Inferior parietal cortex (tissue), 1 donor: ENCODE measurements at regions not wholly inside any gene's neighbourhood (a gene's known extent, or its start where the extent isn't known, plus 50 kb on each side); places are given as distances from the start of the nearest gene placed in this dataset.

Experiments used
- DNase-seq: peaks from one replicate; pipeline ENCODE4 v3.0.0-alpha.2; 2016; ENCODE audit errors: extremely low spot score

DNA sequence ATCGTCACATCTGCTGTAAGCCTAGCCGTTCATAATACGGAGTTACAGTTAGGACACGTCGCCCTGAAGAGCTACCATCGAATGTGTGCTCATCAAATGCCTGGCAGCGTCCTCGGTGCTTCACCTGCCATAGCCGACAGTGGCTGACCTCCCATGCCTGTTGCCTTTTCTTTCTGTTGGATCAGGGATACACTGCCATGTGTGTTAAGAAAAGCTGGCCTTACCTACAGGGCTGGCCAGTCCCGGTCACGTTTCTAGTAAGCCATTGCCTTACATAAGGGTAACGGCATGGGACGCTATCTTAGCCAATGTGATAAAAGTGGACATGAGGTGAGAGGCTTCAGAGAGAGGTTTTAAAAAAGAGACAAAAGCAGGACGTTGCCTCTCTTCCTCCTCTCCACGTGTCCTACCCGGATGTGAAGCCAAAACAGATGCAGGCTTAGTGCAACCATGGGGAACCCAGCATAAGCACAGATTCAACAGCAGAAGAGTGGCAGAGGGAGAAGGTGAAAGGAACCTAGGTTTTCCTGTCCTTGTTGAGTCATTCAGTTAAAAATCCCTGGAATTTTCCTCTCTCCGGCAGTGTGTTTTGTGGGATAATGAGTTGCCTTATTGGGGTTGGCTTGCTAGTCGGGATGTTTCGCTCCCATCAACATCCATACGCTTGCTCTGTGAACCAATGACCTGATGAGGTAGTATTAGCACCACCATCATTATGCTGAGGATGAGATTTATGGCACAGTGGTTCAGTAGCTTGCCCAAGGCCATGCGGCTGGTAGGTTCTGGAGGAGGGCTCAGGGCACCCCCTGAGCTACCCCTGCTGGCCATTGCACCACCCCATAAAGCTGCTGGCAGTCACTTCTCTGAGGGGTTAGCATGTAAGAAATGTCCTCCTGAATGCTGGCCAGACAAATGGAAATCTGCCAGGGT, 67.4 kb upstream of the B3GAT1 start:
- DNase-seq, result no peak

DNA sequence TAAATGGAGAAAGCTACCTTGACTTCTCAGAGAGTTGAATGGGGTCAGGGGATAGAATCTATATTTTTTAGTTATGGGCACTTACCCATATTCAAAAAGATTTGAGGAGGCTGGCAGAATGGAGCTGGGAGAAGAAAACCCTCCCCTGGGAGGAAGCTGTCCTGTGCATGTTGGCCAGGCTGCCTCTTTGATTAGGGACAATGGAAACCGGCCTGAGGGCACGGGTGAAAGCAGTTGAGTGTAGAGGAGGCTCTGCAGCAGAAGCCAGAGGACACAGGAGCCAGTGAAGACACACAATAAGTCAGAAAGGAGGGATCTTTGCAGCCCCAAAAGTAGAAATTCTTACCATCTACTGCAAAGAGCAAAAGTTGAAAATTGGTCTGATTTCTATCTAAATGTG, 66.6 kb upstream of the B3GAT1 start:
- no peak for DNase-seq

DNA sequence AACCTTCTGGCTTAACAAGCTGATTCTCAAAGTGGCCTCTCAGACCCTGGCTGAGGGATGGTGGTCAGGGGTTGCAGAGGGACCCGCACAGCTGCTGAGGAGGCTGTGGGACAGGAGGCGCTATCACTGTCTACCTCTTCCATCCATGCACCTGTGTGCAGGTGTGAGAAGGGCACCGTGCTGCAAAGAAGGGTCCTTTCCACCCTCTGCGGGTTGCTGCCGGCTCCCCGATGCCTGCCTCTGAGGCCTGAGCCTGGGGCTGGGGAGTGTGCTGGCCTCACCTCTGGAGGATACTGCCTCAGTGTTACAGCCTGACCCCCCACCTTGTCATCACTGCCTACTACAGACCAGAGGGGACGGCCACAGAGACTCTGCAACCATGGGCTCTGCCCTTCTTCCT, 66.1 kb upstream of the B3GAT1 start:
- no peak for DNase-seq

DNA sequence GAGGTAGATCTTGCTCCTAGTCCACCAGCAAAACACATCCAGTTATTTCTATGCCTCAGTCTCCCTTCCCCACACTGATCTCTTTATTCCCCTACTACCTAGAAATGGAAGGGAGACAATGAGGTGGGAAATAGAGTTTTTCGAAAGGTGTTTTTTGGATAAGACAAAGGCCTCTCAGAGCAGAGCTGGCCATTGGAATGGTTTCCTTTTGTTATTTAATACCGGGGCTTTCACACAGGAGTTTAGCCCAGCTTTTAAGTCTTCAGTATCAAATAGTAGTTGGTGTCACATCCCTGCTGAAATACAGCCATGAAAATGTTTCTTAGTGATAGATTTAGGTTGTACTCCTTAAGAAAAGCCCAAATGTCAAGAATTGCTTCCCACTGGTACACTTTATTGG, 65.4 kb upstream of the B3GAT1 start:
- no peak for DNase-seq

DNA sequence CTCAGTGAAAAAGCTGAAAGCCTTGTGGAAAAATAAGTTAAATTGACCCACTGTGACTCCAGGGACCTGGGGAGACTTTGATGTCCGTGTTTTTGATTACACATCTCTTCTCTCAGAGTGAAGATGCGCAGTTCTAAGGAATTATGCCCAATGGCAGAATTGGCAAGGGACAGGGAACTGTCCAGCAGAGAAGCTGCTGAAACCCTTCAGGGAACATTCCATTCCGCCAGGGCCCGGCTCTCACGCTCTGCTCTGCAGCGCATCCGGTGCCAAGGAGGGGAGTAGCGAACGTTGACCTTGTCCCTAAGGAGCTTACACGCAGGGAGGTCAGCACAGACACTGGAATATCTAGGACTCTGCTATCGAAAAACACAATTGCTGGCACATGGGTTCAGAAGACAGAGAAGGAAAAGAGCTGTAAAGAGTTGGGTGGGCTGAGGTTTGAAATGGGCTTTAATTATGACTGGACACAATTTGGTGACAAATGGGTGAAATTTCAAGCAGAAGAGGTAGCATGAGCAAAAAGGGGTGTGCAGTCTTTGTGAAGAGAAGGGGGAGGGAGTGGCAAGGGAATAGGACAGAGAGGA, 64.5 kb upstream of the B3GAT1 start:
- DNase-seq, result no peak

DNA sequence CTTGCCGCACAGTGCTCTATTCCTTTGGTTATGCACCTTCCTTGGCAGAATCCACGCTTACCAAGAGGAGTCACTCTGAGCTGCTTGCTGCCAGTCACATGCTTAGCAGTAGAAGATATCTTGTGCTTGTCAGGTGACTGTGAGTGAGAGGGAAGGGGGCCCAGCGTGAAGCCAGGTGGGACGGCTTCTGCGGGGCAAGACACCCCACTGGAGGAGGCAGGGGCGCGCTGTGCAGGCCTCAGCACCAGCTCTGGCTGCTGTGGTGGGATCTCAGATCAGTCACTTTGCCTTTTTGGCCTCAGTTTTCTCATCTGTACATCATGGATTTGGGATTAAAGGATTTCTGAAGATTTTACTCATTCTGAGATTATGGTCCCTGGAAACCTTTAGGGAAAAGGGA, 63.9 kb upstream of the B3GAT1 start:
- DNase-seq, result no peak

DNA sequence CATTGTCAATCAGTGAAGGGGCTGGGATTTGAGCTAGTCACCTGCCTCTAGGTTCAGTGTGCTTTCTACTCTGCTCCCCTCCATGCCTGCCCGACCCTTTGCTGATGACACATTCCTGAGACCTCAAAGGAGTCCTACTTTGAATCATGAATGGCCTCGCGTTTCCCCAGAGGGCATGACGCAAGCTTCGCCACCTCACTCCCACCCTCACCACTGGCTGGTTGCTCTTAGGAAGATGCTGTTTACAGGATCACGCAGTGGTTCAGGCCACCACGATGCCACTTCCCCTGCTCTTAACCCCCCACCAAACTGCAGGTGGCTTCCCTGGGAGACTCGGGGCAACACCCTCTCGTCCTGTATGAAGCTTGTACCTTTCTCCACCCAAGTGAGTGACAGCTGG, 62.9 kb upstream of the B3GAT1 start:
- DNase-seq, result no peak

DNA sequence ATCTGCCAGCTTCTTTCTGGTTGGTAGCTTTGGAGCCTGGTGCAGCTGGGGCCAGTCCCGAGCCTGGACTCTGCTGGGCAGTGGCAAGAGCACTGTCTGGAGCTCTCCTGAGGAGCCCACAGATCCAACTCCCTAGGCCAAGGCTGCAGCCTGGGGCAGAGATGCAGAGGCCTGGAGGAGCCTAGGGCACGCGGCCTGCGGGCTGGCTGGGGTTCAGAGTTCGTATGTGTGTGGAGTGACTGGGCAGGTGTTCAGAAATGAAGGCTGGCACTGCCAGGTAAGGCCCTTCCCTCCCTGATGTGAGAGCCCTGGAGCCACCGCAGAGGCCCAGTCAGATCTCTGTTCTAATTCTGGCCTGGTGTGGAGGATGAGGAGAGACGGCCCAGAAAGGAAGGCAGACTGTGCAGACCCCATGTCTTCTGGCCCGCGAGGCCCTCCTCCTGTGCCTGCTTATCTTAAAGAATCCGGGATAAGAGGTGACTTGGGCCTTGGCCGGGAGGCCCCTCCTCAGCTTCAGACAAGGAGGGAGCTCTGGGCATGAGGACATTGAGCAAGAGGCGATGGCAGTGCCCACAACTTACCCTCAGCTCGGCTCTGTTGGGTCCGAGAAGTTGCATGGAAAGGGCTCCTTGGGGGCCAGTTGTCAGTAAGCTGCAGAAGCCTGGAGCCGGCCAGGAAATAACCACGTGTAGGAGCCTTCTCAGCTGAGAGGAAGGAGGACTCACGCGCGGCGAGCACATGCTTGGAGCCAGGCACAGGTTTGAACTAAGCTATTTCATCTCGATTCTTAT, 62.2 kb upstream of the B3GAT1 start:
- DNase-seq, result no peak

DNA sequence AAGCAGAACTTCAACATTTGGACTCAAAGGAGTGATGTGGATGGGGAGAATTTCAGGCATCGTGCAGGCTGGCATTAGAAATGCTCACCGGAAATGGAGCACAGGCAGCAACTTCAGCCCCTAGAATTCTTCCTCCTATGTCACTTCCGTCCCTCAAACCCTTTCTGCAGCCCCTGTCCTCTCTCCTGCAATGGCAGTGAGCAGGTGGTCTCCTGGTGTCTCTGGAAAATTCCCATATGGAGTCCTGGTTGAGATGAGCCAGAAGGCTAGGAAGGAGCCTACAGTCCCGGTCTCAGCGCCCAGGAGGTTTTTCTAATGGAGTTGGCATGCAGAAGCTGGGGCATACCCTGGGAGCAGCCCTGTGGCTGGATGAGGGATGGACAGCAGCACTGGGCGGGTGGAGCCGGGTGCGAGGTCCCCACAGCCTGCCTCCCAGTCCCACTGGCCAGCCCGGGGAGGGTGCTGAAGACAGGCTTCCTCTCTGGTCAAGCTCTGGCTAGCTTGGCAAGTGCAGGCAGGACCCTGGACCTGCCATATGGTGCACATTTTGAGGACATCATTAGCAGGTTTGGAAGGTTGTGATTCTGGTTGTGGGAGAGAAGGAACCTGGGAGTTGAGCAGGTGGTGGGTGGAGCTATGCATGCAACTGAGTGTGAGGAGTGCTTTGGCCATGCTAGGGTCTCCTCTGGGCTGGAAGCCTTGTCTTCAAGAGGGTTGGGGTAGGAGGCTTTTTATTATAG, 59.8 kb upstream of the B3GAT1 start:
- no peak for DNase-seq

DNA sequence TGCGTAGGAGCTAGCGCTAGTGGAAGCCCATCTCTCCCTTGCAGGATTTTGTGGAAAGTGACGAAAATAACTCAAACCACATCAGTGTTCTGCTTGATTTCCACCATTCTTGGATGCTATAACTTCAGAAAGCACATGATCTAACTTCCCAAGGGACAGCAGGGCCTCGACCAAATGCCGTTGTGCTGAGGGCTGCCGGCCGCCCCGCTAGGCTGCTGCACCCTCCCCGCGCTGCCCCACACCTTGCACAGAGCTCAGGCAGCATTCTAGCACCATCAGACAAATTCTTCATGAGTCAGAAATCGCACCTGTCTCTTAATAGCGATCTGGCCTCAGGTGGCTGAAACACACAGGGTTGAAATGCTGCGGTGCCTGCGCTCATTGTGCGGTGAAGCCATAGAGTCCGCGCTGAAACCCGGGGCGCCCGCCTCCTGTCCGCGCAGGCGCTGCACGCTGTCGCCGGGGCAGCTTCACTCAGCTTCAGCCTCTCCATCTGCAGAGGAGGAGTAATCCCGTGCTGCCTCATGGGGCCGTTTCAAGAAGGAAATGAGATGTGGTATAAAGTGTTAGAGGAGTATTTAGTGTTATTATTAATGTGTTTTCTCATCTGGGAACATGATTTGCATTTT, 59.2 kb upstream of the B3GAT1 start:
- peak; percentile 65 for DNase-seq

DNA sequence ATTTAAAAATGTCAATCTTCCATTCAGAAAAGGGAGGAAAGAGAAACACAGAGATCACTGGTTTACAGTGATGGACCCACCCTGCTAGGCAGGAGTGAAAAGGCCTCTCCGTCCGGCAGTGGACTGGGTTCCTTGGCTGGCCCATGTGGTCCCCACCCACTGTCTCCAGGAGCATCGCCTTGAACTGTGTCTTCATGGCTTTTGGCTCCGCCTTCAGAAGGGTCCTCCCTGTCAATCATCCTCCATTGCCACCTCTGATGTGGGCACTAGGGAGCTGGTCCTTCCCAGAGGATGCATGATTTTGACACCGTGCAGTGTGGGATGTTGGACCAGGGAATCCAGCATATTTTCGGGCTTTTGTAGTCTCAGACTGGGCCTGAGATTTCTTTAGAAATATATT, 58.2 kb upstream of the B3GAT1 start:
- no peak for DNase-seq

DNA sequence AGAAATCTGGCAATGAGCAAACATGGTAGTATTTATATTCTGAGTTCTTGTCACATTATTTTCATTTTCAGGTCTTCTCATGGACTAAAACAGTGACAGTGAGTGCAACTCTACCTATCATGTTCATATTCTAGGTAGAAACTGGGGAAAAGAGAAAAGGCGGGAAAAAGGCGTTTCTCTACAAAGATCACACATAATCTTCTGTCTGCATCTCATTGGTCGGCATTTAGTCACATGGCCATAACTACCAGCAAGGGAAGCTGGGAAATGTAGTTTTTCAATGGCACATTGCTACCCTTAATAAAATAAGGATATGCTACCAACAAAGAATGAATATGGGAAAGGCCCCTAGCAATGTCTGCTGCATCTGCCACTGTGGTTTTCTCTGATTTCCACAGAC, 57.6 kb upstream of the B3GAT1 start:
- peak; percentile 55 for DNase-seq

DNA sequence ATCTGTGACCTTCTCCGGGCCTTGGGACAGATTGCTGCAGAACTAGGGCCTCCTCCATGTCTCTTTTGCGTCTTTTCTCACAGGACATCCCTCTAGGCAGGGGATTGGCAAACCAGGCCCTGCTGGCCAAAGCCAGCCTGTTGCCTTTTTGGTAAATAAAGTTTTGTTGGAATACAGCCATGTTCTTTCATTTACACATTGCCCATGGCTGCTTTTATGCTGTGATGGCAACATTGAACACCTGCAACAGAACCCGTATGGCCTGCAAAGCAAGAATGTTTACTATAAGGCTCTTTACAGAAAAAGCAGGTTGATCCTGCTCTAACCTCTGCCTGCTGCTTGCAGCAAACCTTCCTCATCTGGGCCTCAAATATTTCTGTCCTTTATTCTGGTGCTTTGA, 56.8 kb upstream of the B3GAT1 start:
- no peak for DNase-seq

DNA sequence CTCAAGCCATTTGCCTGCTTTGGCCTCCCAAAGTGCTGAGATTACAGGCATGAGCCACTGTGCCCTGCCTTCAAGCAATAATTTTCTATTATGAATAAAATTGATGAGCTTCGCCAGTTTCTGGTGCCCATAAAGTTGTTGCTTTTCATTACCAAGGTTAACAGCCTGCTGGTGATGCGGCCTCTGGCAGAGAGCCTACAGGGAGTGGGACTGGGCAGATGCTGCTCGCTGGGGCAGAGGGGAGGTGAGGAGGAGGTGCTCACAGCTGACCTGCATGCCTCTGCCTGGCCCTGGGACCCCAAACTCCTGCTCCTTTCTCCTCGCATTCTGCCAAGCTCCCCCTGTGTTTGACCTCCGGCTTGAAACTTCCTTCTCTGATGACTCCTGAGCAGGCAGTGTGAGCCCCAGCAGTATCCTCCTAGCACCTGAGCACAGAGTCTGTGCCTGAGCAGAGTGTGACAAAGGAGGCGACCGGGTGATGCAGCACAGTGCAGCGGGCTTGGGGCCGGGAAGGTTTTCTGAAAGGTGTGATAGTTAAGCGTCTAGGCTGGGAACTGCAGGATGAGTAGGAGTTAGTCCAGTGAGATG, 56.1 kb upstream of the B3GAT1 start:
- DNase-seq, result no peak

DNA sequence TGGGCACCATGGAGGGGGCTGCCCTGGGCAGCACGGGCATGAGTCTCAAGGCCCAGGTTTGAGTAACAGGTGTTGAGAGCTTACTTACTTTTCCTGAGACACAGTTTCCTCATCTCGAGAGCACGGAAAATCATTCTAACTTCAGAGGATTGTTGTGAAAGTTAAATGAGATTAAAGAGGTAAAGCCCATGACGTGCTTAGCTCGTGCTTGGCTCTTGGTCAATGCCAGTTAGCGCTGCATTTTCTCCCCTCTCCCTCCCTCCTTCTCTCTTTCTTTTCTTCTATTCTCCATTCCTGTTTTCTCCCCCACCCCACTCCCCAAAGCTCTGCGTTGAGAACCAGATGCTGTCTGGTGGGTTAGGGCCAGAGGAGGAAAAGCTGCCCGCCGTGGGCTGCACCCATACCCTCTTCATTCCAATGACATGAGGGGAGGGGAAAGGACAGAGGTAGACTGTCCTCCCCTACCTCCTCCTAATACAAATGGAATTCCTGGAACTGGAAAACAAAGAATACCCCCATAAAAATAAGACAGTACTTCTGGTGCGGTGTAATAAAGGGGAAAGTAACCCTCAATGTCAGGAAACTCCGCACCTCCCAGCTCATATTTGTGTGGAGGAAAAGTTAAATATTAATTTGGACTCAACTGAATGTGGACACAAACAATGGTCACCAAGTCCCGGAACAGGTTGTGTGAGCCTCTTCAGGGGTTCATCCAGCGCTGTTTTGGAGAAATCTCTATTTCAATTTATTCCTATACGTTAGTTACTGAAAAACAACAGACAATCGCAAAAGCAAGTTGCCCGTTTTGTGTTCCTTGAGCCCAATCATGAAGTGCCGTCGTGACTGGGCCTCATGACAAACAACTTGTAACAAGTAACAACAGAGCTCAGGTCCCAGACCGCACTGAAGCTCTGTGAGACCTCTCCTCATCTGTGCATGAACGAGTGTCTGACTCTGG, 54.8 kb upstream of the B3GAT1 start:
- DNase-seq, result no peak

DNA sequence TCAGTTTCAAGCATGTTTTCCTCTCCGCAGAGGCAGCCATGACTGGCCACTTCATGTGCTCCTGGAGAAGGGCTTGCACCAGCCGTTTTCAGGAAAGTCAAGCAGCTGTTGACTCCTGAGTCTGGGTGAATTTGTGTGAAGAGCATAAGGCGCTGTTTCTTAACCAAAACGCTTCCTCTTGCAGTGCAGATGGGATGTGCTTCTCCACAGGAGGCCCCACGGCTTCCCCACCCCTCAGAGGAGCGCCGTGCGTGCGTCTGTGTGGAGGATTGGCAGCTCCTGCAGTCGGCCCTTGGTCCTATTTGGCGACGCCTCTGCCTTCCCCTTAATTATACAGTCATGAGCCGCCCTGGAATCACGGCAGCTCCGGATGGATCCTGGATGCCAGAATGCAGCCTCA, 54.1 kb upstream of the B3GAT1 start:
- DNase-seq, result no peak

DNA sequence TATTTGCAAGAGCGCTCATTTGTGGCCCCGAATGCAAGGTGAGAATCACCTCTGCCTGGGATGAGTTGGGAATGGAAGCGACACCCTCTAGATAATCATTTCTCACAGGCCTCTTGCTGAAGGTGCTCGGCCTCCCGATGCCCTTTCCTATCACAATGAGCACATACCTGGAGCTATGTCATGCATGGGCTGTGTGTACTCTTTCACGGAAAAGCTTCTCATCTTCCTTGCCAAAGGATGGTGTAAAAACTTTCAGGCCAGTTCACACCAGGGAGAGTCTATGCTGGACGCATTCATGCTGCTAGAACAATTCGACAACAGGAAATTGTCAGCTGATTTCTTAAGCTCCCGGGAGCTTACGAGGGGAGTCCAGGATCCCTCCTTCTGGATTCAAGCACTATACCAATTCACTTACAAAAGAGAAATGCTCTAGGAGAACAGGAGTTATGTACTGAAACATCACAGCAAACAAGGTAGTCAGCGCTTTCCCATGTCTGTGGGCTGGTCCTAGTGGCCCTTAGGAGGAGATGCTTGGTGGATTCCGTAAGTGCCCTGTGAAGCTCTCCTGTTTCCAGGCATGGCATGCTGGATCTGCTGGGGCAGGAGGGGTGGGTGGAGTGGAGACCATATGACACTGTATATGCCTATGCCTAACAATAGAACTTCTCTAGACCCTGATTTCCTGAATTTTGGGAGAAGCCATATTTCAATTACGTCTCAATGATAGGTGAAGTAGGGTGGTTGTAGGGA, 53.1 kb upstream of the B3GAT1 start:
- no peak for DNase-seq

DNA sequence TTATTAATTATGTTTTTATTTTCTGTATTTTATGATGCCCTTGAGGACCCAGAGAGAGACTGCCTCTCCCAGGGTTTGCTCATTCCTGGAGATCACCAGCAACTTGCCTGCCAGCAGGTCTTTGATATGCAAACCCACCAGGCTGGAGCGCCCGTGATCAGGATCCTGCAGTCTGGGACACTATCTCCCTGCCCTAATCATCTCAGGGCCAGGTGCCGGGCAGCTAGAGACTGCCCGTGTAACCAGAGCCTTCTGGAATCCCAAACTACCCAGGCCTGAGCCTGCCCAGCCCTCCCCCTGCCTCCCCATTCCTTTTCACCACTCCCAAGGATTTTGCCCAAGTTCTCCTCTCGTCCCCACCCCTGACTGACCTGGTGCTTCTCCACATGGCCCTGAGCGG, 52.2 kb upstream of the B3GAT1 start:
- no peak for DNase-seq

DNA sequence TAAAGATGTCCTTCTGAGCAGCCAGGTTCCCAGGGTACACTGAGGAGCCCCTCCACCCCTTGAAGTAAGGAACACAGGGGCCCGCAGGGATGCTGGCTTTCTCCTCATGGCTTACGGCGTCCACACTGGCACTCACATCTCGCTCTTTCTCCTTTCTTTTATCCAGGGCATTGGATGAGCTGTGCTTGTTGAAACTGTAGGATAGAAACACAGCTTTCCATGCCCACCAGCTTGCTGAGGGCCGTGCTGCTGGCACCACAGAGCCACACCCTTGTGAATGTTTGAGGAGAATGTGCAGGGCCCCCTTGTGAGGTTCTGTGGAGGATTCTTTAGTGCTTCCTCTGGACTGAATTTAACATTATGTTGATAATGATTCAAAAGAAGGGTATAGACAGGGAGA, 51.7 kb upstream of the B3GAT1 start:
- DNase-seq, result no peak
